ENCODE measurements at regions not wholly inside any gene's neighbourhood (a gene's known extent, or its start where the extent isn't known, plus 50 kb on each side); places are given as distances from the start of the nearest gene placed in this dataset.

DNA sequence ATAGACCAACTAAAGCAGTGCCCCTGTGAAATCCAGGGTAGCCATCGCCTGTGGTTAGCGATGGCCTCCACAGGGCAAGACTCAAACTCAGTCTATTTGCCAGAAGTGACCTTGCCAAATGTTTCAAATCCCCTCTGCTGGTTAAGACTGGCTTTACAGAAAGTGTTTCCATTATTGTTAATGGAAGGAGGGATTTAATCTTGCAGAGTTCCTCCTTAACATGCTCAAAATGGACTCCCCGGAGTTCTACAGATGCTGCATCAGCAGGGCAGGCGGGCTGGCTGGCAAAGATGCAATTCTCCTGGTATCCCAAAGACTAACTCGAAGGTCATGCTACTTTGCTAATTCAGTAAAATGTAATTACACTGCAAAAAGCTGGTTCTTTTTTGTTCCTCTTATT lies 313.0 kb upstream of the SLC7A11 start:
- H3K4me3 ChIP-seq (ENCODE audit: low read length): no peak overlapping the region
- H3K9ac ChIP-seq (ENCODE audit: low read depth, low read length): no peak overlapping the region
- H3K36me3 ChIP-seq (ENCODE audit: insufficient read depth, low read length): no peaks in the 10 kb centered on the region
- H3K4me1 ChIP-seq (ENCODE audit: control insufficient read depth, insufficient read depth, low read length): no peaks in the 10 kb centered on the region
- H3K27me3 ChIP-seq (ENCODE audit: control insufficient read depth, insufficient read depth, low read length): no peaks in the 10 kb centered on the region
- no peak overlapping the region for H3K4me2 ChIP-seq (ENCODE audit: low read length)
- no peaks in the 10 kb centered on the region for H3K9me3 ChIP-seq (replicated peaks; ENCODE audit: low read length)

DNA sequence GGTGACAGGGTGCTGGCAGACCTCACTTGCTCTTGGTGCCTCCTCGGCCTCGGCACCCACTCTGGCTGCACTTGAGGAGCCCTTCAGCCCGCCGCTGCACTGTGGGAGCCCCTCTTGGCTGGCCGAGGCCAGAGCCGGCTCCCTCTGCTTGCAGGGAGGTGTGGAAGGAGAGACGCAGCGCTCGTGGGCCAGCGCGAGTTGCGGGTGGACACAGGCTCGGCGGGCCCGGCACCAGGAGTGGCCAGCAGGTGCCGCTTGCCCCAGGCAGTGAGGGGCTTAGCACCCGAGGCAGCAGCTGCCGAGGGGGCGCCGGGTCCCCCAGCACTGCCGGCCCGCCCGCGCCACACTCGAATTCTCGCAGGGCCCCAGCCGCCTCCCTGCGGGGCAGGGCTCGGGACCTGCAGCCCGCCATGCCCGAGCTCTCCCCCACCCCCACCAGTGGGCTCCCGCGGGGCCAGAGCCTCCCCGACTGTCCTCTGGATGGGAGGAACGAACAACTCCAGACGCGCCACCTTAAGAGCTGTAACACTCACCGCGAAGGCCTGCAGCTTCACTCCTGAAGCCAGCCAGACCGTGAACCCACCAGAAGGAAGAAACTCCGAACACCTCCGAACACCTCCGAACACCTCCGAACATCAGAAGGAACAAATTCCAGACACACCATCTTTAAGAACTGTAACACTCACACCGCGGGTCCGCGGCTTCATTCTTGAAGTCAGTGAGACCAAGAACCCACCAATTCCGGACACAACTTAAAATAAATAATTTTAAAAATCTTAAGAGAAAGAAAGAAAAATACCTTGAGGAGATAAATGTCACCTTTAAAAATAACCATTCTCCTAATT lies 311.1 kb upstream of the SLC7A11 start:
- Histone ChIP-seq H3K4me3 (ENCODE audit: low read length) (no peak overlapping the region), H3K4me2 (ENCODE audit: low read length) (no peak overlapping the region), H3K9ac (ENCODE audit: low read depth, low read length) (no peak overlapping the region), H3K27me3 (ENCODE audit: control insufficient read depth, insufficient read depth, low read length) (no peaks in the 10 kb centered on the region), H3K4me1 (ENCODE audit: control insufficient read depth, insufficient read depth, low read length) (no peaks in the 10 kb centered on the region), H3K36me3 (ENCODE audit: insufficient read depth, low read length) (no peaks in the 10 kb centered on the region), H3K9me3 (replicated peaks; ENCODE audit: low read length) (no peaks in the 10 kb centered on the region)

DNA sequence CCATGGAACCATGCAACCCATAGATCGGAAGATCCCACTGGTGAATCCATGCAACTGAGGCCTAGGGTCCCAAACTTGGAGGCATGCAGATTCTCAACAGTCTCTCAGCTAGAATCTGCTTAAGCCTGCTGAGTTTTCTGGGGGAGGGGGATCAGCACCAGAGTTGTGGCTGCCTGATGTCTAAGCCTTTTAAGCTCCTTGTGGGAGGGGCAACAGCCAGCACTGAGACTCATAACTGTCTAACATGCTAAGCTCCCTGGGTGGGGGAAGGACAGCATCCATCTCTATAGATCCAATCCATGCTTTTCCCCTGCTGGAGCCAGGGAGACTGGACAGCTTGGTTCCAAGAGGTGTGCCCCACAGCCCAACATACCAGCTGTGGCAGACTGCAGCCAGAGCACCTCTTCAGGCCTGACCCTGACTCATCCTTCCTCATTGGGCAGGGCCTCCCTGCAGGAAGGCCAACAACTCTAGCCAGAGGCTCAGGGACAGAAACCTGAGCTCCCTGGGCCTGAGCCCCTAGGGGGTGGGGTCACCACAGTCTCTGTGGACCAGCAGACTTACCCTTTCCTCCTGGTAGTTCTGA lies 300.1 kb upstream of the SLC7A11 start:
- Histone ChIP-seq H3K36me3 (ENCODE audit: insufficient read depth, low read length) (no peaks in the 10 kb centered on the region), H3K9ac (ENCODE audit: low read depth, low read length) (no peak overlapping the region), H3K4me2 (ENCODE audit: low read length) (no peak overlapping the region), H3K9me3 (replicated peaks; ENCODE audit: low read length) (no peaks in the 10 kb centered on the region), H3K4me3 (ENCODE audit: low read length) (no peak overlapping the region), H3K4me1 (ENCODE audit: control insufficient read depth, insufficient read depth, low read length) (peaks cover 5% of the 10 kb centered on the region), H3K27me3 (ENCODE audit: control insufficient read depth, insufficient read depth, low read length) (no peaks in the 10 kb centered on the region)

DNA sequence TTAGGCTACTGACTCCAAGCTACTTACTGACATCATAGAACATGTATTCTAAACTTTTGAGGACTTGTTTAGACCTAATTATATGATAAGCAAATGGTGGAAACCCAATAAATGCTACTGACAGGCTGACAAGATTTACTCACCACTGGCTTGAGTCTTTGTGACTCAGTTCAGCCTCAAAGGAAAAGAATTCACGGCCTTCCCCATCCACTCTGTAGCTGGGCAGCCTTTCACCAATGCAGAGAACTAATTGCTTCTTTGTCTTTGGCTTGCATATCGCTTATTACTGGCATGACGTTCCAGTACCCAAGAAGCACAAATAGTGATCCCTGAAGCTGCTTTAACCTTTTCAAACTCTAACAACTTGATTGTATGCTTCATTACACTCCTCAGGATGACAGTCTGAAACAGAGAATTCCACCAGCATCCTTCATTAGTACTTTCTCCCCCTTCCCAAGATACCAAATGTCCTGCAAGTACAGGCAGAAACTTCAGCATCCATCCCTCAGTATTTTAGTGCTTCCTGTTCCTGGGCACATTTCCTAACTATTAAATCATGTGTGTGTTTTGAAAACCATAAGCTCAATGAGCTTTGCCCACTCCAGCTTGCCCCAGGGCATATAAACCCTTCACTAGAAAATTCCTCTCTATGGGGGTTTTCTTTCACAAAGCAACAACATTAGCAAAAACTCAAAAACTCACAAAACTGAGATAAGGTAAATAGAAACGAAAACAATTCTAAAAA lies 298.1 kb upstream of the SLC7A11 start:
- peaks cover 5% of the 10 kb centered on the region for H3K4me1 ChIP-seq (ENCODE audit: control insufficient read depth, insufficient read depth, low read length)
- H3K36me3 ChIP-seq (ENCODE audit: insufficient read depth, low read length): no peaks in the 10 kb centered on the region
- H3K9me3 ChIP-seq (replicated peaks; ENCODE audit: low read length): no peaks in the 10 kb centered on the region
- no peak overlapping the region for H3K9ac ChIP-seq (ENCODE audit: low read depth, low read length)
- H3K27me3 ChIP-seq (ENCODE audit: control insufficient read depth, insufficient read depth, low read length): no peaks in the 10 kb centered on the region
- H3K4me3 ChIP-seq (ENCODE audit: low read length): no peak overlapping the region
- no peak overlapping the region for H3K4me2 ChIP-seq (ENCODE audit: low read length)

DNA sequence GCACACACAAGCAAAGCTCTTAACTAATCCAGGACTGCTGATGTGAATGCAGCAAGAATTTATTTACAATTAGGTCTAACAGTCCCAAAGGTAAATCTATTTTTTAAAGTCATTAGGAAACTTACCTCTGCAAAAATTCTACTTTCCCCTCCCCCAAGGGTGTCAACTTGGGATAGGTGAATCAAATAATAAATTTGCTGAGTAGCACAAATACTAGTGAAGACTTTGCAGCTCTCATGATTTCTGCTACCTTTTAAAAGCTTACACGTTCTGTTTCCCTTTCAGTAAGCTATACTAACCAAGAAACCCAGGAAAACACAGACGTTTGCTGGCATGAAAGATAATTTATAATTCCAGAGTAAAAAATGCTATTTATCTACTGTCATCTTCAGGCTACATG lies 296.6 kb upstream of the SLC7A11 start:
- Histone ChIP-seq H3K4me1 (ENCODE audit: control insufficient read depth, insufficient read depth, low read length) (peaks cover 5% of the 10 kb centered on the region), H3K27me3 (ENCODE audit: control insufficient read depth, insufficient read depth, low read length) (no peaks in the 10 kb centered on the region), H3K4me2 (ENCODE audit: low read length) (no peak overlapping the region), H3K4me3 (ENCODE audit: low read length) (no peak overlapping the region), H3K9ac (ENCODE audit: low read depth, low read length) (no peak overlapping the region), H3K9me3 (replicated peaks; ENCODE audit: low read length) (no peaks in the 10 kb centered on the region), H3K36me3 (ENCODE audit: insufficient read depth, low read length) (no peaks in the 10 kb centered on the region)

DNA sequence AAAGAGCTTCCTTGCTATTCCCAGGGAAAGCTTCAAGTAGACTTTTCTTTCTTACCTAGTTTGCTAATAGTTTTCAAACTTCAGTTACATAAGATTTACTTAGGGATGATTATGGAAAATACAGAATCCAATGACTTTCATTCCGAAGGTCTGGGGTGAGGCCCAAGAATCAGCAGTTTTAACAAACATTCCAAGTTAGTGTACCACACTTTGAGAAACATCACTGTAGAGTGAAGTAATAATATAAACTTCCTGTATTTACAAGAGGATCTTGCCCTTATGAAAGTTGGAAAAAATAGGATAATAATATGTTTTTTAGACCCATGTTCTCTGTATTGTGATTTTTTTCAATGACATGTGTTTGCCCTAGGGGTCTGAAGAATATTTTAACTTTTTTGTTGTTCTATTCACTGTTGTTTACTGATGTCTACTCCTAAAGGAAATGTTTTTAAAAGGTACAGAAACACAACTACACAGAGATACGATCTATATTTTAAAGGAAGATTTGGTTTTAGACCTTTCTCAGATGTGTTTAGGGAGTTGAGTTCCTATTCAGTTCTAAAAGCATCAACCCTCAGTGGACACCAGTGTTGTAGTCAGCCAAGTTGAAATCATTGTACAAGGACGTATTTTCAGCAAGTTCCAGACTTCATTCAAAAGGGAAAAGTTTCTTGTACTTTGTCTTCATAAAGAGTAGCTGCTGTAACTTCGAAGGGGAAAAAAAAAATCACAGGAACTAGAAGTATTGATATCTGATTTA lies 295.8 kb upstream of the SLC7A11 start:
- no peak overlapping the region for H3K4me2 ChIP-seq (ENCODE audit: low read length)
- no peak overlapping the region for H3K4me3 ChIP-seq (ENCODE audit: low read length)
- no peak overlapping the region for H3K9ac ChIP-seq (ENCODE audit: low read depth, low read length)
- H3K36me3 ChIP-seq (ENCODE audit: insufficient read depth, low read length): no peaks in the 10 kb centered on the region
- H3K27me3 ChIP-seq (ENCODE audit: control insufficient read depth, insufficient read depth, low read length): no peaks in the 10 kb centered on the region
- no peaks in the 10 kb centered on the region for H3K9me3 ChIP-seq (replicated peaks; ENCODE audit: low read length)
- H3K4me1 ChIP-seq (ENCODE audit: control insufficient read depth, insufficient read depth, low read length): peaks cover 5% of the 10 kb centered on the region

DNA sequence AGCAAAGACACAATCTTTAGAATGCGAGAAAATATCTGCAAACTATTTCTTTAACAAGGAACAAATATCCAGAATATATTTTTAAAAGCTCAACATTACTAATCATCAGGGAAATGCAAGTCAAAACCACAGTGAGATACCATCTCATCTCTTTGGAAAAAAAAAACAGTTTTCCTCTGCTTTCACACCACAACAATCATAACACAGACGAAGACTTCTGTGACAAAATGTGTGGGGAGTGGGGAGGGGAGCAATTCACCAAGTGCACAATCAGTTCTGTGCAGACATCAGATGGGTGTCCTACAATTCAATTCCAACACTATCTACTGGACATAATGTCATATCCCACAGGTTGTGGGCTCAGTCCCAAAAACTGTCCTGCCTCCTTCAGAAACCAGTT lies 293.2 kb upstream of the SLC7A11 start:
- Histone ChIP-seq H3K4me3 (ENCODE audit: low read length) (no peak overlapping the region), H3K36me3 (ENCODE audit: insufficient read depth, low read length) (no peaks in the 10 kb centered on the region), H3K27me3 (ENCODE audit: control insufficient read depth, insufficient read depth, low read length) (no peaks in the 10 kb centered on the region), H3K9ac (ENCODE audit: low read depth, low read length) (no peak overlapping the region), H3K4me1 (ENCODE audit: control insufficient read depth, insufficient read depth, low read length) (peaks cover 5% of the 10 kb centered on the region), H3K9me3 (replicated peaks; ENCODE audit: low read length) (no peaks in the 10 kb centered on the region), H3K4me2 (ENCODE audit: low read length) (no peak overlapping the region)

DNA sequence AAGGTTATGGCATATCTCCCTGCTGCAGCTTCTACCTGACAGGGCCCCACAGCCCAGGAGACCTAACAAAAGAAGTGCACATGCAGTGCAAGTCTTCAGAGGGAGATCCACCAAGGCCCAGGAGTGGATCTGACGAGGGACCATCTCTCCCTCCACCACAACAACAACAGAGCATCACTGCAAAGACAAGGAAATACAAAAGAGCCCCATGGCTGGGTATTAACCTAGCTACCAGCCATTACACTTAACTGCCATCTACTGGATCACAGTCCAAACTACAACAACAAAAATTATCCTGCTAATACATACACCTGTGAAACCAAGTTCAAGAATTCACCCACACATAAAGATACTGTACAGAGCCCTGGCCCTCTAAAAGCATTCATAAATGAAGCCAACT lies 280.2 kb upstream of the SLC7A11 start:
- no peaks in the 10 kb centered on the region for H3K9me3 ChIP-seq (replicated peaks; ENCODE audit: low read length)
- no peak overlapping the region for H3K4me3 ChIP-seq (ENCODE audit: low read length)
- H3K36me3 ChIP-seq (ENCODE audit: insufficient read depth, low read length): no peaks in the 10 kb centered on the region
- H3K27me3 ChIP-seq (ENCODE audit: control insufficient read depth, insufficient read depth, low read length): no peaks in the 10 kb centered on the region
- H3K9ac ChIP-seq (ENCODE audit: low read depth, low read length): no peak overlapping the region
- H3K4me1 ChIP-seq (ENCODE audit: control insufficient read depth, insufficient read depth, low read length): no peaks in the 10 kb centered on the region
- no peak overlapping the region for H3K4me2 ChIP-seq (ENCODE audit: low read length)

DNA sequence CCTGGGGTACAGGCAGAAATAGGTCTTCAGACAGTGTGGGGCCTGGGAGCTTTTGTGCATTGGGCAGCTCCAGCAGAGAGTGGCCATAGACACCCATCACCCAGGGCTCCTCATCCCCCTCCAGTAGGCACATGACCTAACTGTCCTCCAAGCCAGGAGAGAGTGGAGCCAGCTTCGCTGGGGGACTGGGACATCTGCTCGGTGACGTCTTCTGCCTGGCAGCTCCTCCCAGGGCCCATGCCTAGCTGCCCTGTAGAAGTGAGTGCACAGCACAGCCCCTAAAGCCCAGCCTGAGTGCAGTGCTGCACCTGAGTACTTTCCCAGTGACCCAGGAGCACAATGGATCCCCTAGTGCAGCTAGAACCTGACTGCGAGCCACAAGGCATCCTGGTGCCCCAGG lies 279.7 kb upstream of the SLC7A11 start:
- Histone ChIP-seq H3K4me1 (ENCODE audit: control insufficient read depth, insufficient read depth, low read length) (no peaks in the 10 kb centered on the region), H3K9ac (ENCODE audit: low read depth, low read length) (no peak overlapping the region)

DNA sequence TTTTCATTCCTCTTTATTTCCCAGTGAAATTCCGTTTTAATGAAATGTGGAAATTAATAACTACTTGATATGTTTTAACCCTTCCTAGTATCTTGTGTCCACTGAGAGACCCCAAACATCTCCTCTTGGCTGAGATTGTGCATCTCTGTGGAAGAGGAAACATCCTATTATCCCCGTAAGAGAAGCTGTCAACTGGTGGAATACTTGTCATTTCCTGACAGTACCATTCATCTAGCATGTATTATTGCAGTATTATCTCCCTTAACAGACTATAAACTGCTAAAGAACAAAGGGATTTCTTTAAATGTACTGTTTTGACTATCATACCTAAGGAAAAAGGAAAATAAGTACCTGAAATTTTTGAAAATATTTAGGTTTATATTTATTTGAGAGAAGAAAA lies 277.3 kb upstream of the SLC7A11 start:
- Histone ChIP-seq H3K4me2 (ENCODE audit: low read length) (no peak overlapping the region), H3K9ac (ENCODE audit: low read depth, low read length) (no peak overlapping the region), H3K36me3 (ENCODE audit: insufficient read depth, low read length) (no peaks in the 10 kb centered on the region), H3K9me3 (replicated peaks; ENCODE audit: low read length) (no peaks in the 10 kb centered on the region), H3K4me1 (ENCODE audit: control insufficient read depth, insufficient read depth, low read length) (no peaks in the 10 kb centered on the region), H3K27me3 (ENCODE audit: control insufficient read depth, insufficient read depth, low read length) (no peaks in the 10 kb centered on the region), H3K4me3 (ENCODE audit: low read length) (no peak overlapping the region)

More for the DNA sequence above, 279.7 kb upstream of the SLC7A11 start:
- Histone ChIP-seq H3K4me3 (ENCODE audit: low read length) (no peak overlapping the region), H3K9me3 (replicated peaks; ENCODE audit: low read length) (no peaks in the 10 kb centered on the region), H3K4me2 (ENCODE audit: low read length) (no peak overlapping the region), H3K27me3 (ENCODE audit: control insufficient read depth, insufficient read depth, low read length) (no peaks in the 10 kb centered on the region), H3K36me3 (ENCODE audit: insufficient read depth, low read length) (no peaks in the 10 kb centered on the region)

DNA sequence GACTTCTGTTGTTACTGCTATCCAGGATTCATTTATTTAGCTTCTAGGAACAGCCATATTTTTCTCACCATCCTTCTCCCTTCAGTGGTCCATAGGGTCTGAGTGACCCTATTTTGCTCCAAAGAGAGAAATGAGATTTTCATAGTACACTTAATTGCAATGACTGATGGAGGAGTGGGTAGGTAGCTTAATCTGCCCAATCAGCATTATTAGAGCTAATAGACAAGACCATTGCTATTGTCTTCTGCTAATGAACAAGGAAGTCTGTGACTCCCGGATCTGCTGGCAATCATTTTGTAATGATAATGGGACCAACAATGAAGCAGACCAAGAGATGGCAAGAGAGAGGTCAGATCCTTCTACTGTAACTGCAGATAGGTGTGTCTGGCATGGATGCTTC lies 271.4 kb upstream of the SLC7A11 start:
- H3K9me3 ChIP-seq (replicated peaks; ENCODE audit: low read length): no peaks in the 10 kb centered on the region
- H3K36me3 ChIP-seq (ENCODE audit: insufficient read depth, low read length): no peaks in the 10 kb centered on the region
- no peaks in the 10 kb centered on the region for H3K27me3 ChIP-seq (ENCODE audit: control insufficient read depth, insufficient read depth, low read length)

More for the DNA sequence above, 271.4 kb upstream of the SLC7A11 start:
- no peak overlapping the region for H3K4me2 ChIP-seq (ENCODE audit: low read length)
- H3K4me1 ChIP-seq (ENCODE audit: control insufficient read depth, insufficient read depth, low read length): peaks cover 16% of the 10 kb centered on the region
- H3K9ac ChIP-seq (ENCODE audit: low read depth, low read length): no peak overlapping the region
- no peak overlapping the region for H3K4me3 ChIP-seq (ENCODE audit: low read length)
